ENCODE measurements at regions not wholly inside any gene's neighbourhood (a gene's known extent, or its start where the extent isn't known, plus 50 kb on each side); places are given as distances from the start of the nearest gene placed in this dataset.

- ATAC-seq (no peak), DNase-seq (no peak)
- H3K4me3 ChIP-seq, result no peak overlapping the region
- H3K27ac ChIP-seq, result no peak overlapping the region
- H3K4me1 ChIP-seq, result peaks cover 0 to 5% (median 0%) of the 10 kb centered on the region in 9 donors
- intact Hi-C loops (cut with DNase I), result no loop called here
- TF ChIP-seq CTCF (IDR thresholded peaks at IDR 0.05), result no peak
- H3K27me3 ChIP-seq, result no peaks in the 10 kb centered on the region
- no peaks in the 10 kb centered on the region for H3K9me3 ChIP-seq
- H3K36me3 ChIP-seq, result no peaks in the 10 kb centered on the region
- 94% methylated on average over 3 of the region's 3 CpGs for WGBS, 2 donors
Observed at GRCh38 chrX:16516232-16516876, 133.6 kb upstream of the S100G start.

- 44 to 49% methylated on average over 2 of the region's 2 CpGs for WGBS, 2 donors
- peak in 6 of 8 donors; percentile 30 to 91 (median 82) for ATAC-seq
- Histone ChIP-seq H3K4me1 (peaks cover 0 to 5% (median 0%) of the 10 kb centered on the region in 9 donors), H3K9me3 (no peaks in the 10 kb centered on the region), H3K4me3 (no peak overlapping the region), H3K27me3 (no peaks in the 10 kb centered on the region), H3K36me3 (no peaks in the 10 kb centered on the region), H3K27ac (no peak overlapping the region)
- no peak for TF ChIP-seq CTCF (IDR thresholded peaks at IDR 0.05)
- peak in 1 of 2 donors; percentile 9 for DNase-seq
- intact Hi-C loops (cut with DNase I), result no loop called here
Observed at GRCh38 chrX:16517039-16517605, 132.8 kb upstream of the S100G start.

GRCh38 chrX:16518131-16518530 is 131.8 kb upstream of the S100G start:
- H3K4me1 ChIP-seq, result peaks cover 0 to 5% (median 0%) of the 10 kb centered on the region in 9 donors
- no peaks in the 10 kb centered on the region for H3K36me3 ChIP-seq
- H3K4me3 ChIP-seq, result no peak overlapping the region
- ATAC-seq (no peak), DNase-seq (no peak)
- H3K27ac ChIP-seq, result no peak overlapping the region
- H3K27me3 ChIP-seq, result no peaks in the 10 kb centered on the region
- intact Hi-C loops (cut with DNase I), result no loop called here
- WGBS, 2 donors, result 93 to 96% methylated on average over 3 of the region's 3 CpGs
- TF ChIP-seq CTCF (IDR thresholded peaks at IDR 0.05), result no peak
- no peaks in the 10 kb centered on the region for H3K9me3 ChIP-seq

- H3K9me3 ChIP-seq, result peaks cover 0 to 22% (median 0%) of the 10 kb centered on the region in 11 donors
- no peak overlapping the region for H3K4me3 ChIP-seq
- no peaks in the 10 kb centered on the region for H3K36me3 ChIP-seq
- H3K4me1 ChIP-seq, result no peaks in the 10 kb centered on the region
- DNase-seq (no peak), ATAC-seq (no peak)
- no peak overlapping the region for H3K27ac ChIP-seq
- no peak for TF ChIP-seq CTCF (IDR thresholded peaks at IDR 0.05)
- 0 to 7% methylated on average over 1 of the region's 1 CpG for WGBS, 2 donors
- intact Hi-C loops (cut with DNase I), result no loop called here
- H3K27me3 ChIP-seq, result no peaks in the 10 kb centered on the region
Observed at GRCh38 chrX:16524316-16524715, 125.6 kb upstream of the S100G start.
